ENCODE measurements at regions not wholly inside any gene's neighbourhood (a gene's known extent, or its start where the extent isn't known, plus 50 kb on each side); places are given as distances from the start of the nearest gene placed in this dataset.
A peak's percentile ranks its signal among the peaks of the same experiment; 100 is the strongest.
"Not testable (repeated sequence)": the region's sequence is repeated elsewhere in the genome, so short reads cannot be mapped to it uniquely, and the experiment has no call there.

DNA sequence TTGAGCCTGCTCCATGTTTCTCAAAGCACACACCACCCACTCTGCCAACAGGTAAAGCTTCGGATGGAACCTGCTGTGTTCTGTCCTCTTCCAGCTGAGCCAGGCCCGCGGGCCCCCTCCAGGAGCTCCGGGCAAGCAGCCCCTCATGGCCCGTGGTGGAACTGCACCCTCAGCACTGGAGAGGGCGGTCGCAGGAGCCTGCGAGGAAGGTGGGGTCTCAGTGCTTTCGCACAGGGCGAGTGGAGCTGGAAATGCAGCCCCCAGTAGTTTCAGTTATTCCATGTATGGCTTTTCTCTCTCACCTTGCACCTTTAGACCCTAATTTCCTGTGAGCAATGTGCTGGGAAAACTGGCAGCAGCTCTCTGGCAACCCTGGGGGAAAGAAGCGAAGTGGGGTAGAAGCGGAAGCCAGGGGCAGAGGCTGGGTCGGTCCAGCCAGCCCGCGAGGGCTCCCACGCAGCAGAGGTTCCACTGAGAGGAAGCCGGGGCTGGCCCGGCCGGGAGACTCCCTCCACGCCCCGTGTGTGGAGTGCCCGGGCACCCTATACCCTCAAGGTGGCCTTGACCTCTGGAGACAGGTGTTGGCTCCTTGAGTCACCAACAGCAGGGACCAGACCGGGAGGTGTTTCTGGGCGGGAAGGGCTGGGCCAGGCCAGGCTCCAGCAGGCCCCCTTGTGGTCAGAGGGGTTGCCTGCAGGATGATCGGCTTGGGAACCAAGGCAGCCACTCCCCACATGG, 119.9 kb upstream of the TMEM45B start:
- peak; percentile 43 for DNase-seq (ENCODE audit: low read depth)

DNA sequence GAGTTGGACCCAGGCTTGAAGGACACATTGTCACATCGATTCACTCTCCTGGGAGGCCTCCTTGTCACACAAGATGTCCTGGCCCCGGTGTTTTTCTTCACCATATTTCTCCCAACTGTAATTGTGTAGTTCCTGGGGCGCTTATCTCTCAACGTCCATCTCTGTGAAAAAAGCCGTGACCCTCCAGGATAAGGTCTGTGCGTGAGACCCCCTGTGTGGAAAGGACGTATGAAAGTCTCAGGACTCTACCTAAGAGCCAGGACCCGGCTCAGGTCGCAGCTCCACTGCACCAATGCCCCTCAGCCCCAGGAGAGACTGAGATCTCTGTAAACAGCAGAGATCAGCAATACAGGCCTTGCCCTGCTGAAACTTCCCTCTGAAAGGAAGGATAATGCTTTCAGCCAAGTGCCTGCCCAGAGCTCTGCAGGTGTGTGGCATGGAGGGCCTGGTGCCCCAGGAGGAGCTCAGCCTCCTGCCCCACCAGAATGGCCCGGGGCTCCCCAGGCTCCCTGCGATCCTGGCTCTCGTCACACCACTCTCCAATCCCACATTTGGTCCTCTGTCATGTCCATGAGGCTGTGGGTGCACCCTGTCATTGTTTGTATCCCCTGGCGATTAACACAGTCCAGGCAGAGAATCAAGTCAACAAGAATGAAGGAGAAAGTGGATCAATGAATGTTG, 119.2 kb upstream of the TMEM45B start:
- DNase-seq (ENCODE audit: low read depth) = no peak

DNA sequence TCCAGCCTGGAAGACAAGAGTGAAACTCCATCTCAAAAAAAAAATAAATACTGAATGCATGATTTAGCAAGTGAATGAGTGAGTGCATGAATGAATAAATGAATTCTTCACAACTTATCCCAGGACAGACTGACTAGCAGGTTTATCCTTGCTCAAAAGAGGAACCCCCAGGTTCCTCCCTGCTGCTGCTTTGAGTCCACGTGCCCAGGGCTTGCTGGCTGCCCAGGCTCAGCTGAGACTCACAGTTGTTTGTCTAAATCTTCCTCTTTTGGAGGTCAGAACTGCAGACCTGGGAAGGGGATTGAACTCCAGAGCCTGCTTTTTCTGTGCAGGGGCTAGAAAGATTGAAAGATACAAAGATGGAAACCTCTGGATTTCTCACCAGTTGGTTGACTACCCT, 117.4 kb upstream of the TMEM45B start:
- no peak for DNase-seq (ENCODE audit: low read depth)

DNA sequence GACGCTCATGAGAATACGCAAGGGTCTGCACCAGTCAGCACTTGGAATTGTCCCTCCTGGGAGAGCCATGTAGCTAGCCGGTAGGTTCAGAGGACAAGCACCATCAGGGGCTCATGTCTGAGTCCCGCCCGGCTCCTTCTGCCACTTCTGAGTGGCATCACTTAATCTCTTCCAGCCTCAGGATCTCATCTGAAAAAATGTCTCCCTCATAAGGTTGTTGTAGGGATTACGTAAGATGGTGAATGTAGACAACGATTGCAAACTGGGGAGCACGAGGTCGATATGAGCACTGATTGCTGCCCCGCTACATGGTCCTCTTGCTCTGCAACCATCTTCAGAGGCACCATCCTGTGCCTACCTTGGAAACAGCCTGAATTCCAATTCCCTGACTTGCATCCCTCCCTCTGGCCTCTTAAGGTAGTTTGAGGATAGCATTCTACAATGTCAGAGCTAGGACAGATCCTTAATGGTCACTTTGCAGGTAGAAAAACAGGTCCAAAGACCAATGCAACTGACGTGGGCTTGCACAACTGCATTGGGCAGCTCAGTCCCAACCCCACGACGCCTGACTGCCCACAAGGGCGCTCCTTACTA, 115.8 kb upstream of the TMEM45B start:
- DNase-seq (ENCODE audit: low read depth) = no peak

DNA sequence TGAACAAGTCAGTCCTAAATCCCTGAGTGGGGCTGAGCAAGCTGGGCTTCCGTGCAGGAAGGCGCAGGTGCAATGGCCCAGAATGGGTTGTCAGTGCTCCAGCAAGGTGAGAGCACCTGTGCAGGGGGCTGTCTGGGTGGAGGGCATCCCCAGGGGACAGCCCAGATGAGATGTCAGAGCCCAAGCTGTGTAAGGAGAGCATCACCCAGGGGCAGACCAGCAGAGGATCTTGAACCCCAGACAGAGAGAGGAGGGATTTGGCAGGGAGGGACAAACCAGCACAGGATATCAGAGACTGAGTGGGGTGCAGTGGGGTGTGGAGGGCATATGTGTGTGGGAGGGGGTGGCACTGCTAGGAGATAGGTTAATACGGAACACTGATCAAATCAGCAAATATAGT, 114.9 kb upstream of the TMEM45B start:
- DNase-seq (ENCODE audit: low read depth) = no peak

DNA sequence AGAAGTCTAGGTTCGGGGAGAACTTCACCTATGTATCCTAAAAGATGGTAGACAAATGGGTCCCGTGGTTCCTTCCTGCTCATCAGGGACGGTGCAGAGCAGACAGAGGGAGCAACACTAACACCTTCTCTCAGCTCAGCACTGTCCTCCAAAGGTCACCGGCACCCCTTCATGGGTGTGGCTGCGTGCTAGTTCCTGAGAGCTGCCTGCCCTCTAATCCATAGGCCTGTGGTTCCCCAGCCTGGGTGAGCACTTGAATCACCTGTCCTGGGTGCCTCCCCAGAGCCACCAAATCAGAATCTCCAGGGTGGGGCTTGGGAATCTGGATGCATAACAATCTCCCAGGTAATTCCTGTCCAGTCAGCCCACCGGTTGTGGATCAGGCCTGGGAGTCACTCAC, 113.9 kb upstream of the TMEM45B start:
- DNase-seq (ENCODE audit: low read depth) = no peak

DNA sequence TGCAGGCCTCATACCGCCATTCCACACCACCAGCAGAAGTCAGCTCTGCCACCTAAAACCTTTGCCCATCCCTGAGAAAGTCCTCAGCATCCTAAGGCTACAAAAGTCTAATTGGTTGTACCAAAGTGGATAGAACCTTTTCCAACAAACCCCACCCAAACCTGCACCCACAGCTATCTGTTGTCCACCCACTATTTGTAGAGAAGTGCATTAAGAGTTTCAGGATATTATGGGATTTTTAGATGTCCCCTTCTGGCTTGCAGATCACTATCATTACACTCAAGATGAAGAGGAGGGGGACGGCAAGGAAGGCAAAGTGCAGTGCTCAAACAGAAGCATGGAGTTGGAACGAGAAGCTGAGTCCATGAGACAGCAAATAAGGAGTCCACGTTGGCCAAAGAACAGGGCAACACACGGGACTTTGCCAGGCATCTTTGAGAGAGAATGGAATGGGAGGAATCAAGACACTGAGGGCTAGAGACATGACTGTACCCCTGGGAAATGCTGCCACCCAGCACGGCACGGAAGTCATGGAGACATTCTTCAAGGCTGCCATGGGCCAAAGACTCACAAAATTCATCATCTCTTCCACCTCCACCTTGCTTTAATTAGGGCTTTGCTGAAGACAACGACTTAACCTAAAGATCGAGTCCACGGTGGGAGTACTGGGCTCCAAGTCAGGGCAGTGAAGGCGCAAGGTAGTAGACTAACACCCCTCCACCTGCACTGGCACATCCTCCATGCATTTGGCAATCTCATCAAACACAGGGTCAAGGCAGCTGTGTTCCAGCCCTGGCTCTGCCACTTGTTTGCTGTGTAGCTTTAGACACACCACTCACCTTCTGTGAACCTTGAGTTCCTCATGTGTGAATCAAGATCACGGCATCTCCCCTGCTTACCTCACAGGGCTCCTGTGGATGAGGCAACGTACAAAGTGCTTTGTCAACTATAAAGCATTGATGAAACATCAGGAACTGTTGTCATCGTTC, 112.9 kb upstream of the TMEM45B start:
- DNase-seq (ENCODE audit: low read depth) = no peak

DNA sequence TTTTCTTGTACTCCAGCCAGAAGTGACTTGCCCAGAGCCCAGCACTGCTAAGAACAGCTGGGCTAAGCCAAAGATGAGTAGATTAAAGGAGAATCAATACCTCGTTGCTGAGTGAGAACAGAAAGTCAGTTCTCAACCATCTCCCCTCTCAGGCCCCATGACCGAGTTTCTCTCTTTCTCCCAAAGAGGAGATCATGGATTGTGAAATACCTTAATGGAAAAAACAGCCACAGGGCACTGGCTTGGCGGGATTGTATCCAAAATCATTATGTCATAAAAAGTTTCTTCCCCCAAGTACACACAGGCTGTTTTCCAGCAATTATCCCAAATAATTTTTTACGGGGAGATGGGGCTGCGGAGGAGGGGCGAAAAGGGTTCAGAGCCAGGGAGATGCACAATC, 111.8 kb upstream of the TMEM45B start:
- no peak for DNase-seq (ENCODE audit: low read depth)

DNA sequence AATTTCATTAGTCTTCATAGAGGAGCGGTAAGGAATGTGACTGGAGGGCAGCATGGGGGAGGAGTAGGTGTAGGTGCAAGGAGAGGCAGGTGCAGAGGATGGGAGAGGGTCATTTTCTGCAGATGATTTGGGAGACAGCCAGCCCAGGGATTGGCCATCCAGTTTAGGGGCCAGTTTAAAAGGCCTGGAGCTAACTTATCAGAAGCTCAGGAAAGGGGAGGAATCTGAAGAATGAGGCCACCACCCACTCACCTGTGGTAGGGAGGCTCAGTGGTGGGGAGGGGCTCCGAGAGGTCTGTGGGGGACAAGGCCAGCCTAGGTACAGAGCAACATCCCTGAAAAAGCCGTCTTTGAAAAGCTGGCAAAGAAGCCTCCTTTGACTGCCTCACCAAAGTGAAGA, 110.8 kb upstream of the TMEM45B start:
- no peak for DNase-seq (ENCODE audit: low read depth)

DNA sequence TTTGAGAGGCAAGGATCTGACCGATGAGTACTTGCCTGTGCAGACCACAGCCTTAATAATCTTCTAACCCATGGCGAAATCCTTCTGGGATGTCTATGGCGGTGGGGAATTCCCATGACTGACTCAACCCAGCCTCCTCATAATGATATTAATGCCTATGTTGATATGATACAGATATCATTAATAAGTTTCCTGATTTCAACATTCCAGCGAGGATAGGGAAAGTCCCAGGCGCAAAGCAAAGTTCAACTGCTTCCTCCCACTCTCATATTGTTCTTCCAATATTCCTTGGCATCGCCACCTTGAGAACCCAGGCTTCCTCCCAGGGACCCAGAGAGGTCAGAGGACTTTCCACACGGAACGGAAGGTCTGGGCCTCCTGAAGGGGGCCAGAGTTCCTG, 110.3 kb upstream of the TMEM45B start:
- DNase-seq (ENCODE audit: low read depth) = no peak

DNA sequence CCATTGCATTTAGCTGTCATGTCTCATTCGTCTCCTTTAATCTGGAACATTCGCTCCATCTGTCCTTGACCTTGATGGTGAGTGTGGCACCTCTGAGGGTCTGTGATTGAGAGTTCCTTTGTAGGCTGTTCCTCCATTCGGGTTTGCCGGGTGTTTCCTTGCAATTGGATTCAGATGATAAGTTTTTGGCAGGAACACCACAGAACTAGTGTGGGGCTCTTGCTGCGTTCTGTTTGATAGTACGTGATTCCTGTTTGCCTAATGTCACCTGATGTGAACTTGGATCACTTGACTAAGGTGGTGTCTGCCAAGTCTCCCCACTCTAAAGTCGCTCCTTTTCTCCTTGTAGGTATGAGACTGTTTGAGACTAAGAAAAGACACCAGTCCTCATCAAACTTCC, 109.7 kb upstream of the TMEM45B start:
- DNase-seq (ENCODE audit: low read depth) = no peak

DNA sequence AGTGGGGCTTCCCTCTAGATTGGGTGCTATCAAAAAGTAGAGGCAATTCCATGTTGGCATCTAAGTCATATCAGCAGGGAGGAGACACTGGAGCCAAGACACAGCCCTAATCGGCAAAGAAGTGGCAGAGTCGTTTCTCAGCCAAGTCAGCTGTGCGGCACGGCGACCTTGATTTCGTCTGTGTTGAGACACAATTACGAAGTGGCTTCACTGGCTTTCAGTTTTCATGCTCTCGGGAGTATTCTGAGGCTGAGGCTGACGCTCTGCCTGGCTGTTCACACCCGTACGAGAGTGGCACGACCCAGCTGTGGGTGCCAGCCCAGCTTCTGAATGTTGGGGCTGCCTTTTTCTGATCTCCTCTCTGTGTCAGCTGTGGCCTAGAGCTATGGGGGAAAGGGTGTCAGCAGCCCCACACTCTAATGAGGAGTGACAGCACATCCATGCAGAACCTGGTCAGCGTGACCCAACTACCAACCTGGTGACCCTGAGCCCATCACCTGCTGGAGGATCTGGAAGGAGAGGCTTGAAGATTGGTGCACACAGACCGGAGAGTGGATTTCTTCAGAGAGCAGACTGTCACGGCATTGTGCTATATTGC, 105.7 kb upstream of the TMEM45B start:
- DNase-seq (ENCODE audit: low read depth) = no peak

DNA sequence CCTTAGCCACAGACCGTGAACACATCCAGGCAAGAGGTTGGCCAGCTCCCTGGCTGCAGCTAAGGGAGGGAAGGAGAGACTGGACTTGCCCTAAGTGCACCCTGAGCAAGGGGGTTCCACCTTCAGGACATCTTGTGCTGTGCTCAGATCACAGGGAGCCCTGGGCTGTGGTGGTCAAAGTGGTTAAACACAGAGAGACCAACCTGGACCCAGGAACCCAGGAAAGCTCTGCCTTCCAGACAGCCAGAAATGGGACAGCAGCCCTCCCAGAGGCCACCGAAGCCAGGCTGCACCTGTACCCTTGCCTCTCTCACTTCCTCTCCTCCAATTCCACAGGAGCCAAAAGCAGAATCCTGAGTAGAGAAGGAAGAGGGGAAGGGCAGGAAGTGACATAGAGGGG, 105.2 kb upstream of the TMEM45B start:
- no peak for DNase-seq (ENCODE audit: low read depth)

DNA sequence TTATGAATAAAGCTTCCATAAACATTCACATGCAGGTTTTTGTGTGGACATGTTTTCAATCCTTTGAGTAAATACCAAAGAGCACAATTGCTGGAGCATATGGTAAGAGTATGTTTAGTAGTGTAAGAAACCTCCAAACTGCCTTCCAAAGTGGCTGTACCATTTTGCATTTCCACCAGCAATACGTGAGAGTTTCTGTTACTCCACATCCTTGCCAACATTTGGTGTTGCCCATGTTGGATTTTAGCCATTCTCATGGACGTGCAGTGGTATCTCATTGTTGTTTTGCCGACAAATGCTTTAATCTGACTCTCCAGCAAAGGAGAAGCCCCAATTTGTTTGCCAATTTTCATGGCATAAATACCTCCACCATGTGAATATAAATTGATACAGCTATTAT, 103.9 kb upstream of the TMEM45B start:
- no peak for DNase-seq (ENCODE audit: low read depth)

DNA sequence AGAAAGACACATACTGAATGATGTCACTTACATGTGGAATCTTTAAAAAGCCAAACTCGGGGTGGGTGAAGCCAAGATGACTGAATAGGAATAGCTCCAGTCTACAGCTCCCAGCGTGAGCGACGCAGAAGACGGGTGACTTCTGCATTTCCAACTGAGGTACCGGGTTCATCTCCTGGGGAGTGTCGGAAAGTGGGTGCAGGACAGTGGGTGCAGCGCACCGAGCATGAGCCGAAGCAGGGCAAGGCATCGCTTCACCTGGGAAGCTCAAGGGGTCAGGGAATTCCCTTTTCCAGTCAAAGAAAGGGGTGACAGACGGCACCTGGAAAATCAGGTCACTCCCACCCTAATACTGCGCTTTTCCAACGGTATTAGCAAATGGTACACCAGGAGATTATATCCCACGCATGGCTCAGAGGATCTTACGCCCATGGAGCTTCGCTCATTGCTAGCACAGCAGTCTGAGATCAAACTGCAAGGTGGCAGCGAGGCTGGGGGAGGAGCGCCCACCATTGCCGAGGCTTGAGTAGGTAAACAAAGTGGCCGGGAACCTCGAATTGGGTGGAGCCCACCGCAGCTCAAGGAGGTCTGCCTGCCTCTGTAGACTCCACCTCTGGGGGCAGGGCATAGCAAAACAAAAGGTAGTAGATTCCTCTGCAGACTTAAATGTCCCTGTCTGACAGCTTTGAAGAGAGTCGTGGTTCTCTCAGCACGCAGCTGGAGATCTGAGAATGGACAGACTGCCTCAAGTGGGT, 103.0 kb upstream of the TMEM45B start:
- not testable (repeated sequence) for DNase-seq (ENCODE audit: low read depth)

DNA sequence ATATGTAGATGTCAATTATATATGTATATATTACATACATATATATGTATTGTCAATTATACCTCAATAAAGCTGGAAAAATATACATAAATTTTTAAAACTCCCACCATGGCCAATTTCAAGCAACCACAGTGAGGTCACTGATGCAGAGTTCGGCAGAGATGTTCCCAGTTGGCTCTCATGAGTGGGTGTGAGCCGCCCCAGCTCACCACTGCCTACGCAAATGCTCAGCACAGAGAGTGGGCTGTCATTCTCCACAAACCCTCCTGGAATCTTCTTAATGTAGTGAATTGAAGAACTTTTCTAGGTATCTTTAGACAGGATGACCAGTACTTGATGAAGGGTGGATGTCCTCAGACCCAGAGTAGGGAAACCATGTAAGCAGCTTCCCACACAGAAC, 96.6 kb upstream of the TMEM45B start:
- no peak for DNase-seq (ENCODE audit: low read depth)

DNA sequence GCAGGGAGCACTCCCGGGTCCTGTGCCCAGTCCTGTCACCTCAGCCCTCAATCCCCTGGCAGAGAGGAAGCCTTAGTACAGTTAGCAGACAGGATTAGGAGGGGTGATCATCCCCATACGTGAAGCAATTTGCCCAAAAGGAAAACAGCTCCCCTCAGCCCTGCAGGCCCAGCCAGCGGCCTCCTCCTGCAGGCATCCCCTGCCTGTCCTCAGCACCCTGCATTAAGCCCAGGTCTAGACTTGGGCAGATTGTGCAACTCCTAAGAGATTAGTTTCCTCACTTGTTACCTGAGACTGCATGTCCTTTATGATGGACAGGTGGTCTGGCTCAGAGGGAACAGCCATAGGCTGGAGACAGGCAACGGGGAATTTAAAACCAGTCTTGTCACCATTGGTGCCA, 95.5 kb upstream of the TMEM45B start:
- no peak for DNase-seq (ENCODE audit: low read depth)

DNA sequence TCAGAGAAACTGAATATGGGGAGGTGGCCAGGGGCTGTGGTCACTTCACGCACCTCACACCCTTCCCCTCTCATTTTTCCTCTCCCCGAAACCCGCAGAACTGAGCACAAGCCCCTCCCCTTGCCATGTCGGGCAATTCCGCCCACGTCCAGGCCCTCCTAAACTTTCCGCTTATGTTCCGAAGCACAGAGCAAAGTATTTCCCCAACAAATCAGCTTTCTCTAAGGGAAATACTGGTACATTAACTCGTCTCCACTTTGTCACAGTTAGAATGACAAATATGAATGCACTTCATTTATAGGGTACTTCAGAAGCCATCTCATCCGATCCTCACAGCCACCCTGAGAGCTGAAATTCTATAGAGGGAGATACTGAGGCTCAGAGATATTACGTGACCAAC, 94.7 kb upstream of the TMEM45B start:
- no peak for DNase-seq (ENCODE audit: low read depth)

DNA sequence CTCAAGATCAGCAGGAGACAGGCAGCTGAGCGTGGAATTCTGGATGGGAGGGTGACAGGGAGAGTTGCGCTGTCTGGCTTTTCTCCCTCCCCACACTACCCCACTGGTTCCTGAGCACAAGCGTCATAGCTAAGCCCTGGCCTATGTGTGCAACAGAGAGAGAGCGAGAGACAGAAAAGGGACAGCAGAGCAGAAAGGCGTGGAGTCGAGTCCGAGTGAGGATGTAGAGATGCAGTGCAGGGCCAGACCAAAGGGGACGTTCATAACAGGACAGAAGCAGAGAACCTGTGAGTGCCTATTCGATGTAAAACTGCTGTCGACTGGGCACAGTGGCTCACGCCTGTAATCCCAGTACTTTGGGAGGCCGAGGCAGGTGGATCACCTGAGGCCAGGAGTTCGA, 94.0 kb upstream of the TMEM45B start:
- DNase-seq (ENCODE audit: low read depth) = no peak

DNA sequence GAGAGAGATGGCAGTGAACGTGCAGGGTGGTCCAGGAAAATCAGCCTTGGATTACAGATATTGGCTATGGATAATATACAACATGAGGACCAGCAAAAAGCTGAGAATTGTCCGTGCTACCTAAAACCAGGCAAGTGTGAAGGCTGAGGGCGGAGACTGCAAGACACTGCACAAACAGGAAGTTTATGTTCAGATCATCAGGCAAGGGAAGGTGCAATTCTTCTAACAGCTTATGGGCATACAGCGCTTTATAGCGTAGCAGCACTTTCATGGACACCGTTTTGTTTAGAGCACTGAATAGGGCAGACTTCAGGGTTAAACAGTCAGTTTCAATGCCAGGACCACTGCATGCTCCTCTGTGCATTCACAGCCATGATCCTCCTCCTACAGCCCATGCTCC, 93.1 kb upstream of the TMEM45B start:
- no peak for DNase-seq (ENCODE audit: low read depth)
